H4 (cell line): ENCODE measurements at regions not wholly inside any gene's neighbourhood (a gene's known extent, or its start where the extent isn't known, plus 50 kb on each side); places are given as distances from the start of the nearest gene placed in this dataset.

Experiments
- DNase-seq: peaks from one replicate; pipeline ENCODE4 v3.0.0-alpha.2; 2015; ENCODE audit warnings: low spot score

GRCh38 chr20:17108896-17109295 lies 117.9 kb upstream of the PCSK2 start:
- no peak for DNase-seq

DNA sequence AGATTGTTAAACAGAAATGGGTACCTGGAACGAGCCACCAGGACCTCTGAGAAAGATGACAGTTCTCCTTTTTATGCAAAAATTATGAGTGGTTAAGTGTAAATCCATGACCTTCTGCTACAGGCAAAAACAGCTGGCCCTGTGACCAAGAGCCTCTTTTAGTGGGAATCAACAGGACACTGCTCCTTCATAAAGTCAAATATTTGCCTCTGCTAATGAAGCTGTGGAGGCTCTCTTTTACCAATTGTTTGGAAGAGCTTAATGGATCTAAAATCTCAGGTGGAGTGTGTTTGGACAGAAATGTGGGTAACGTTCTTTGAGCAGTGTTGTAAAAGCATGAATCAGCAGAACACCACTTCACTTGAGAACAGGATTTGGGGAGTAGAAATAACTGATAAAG lies 117.5 kb upstream of the PCSK2 start:
- DNase-seq, result no peak

- no peak for DNase-seq
Measured at GRCh38 chr20:17128206-17128605, 98.6 kb upstream of the PCSK2 start.

GRCh38 chr20:17129089-17129488 lies 97.8 kb upstream of the PCSK2 start:
- no peak for DNase-seq

DNA sequence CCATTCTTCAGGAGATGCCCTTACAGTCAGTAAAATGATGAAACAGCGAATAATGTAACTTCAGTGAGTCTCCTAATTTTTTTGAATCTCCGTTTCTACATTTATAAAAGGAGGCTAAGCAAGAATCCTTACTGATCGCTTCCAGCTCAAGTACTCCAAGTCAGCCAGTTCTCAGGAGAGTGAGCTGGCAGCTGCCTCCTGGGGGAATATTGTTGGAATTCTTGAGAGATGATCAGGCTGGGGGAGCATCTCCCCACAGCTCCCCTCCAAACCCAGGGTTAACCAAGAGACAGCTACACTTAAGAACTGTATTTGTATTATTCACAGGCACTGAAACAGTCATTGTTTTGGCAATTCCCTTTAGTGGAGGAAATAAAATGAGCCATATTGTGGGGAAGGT lies 89.1 kb upstream of the PCSK2 start:
- no peak for DNase-seq

- no peak for DNase-seq
Measured at GRCh38 chr20:17138237-17138636, 88.6 kb upstream of the PCSK2 start.

DNA sequence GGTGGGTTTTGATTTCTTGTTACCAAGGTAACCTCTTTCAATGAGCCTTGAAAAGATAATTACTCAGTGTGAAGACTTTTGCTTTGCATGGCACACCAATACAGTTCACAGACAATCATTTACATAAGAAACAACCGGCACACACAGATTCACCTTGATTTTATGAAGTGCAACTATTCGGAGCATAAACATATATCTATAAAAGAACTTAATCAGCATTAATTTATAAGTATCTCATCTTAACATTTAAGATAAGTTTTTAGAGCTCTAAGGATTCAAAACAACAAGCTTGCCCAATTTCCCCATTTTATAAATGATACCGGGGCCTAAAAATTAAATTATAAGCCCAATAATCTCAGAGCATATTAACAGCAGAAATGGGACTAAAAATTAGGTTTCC lies 85.9 kb upstream of the PCSK2 start:
- DNase-seq, result no peak

DNA sequence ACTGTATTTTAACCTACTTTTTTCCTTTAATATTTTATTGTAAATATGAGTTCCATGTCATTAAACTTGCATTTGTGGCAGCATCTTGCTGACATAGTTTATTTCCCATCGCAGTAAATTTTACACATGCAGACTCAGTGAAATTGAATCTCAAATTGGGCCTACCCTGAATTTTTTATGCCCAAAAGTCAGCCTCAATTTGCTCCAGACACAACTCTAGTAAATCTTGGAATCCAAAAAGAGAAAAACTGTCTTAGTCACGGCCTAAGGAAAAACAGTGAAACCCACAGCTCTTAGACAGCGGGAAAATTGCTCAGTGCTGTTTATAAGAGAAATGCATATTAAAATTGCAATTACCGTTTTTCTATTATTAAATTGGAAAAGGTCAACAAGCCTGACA lies 85.3 kb upstream of the PCSK2 start:
- DNase-seq, result no peak

- DNase-seq, result no peak
Measured at GRCh38 chr20:17142666-17143065, 84.2 kb upstream of the PCSK2 start.

GRCh38 chr20:17150858-17151257 lies 76.0 kb upstream of the PCSK2 start:
- no peak for DNase-seq

DNA sequence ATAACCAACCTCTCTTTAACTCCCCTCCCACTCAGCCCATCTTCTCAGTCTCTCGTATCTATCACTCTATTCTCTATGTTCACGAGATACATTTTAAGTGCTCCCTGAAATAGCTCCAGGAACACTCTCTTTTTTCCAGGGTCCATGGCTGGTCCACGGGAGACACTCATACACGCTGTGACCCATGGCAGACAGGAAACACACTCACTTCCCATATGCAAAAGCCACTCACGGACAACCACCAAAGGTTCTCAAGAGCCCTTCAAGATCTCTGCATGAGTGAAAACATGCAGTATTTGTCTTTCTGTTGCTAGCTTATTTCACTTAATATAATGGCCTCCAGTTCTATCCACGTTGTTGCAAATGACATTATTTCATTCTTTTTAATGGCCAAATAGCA lies 71.4 kb upstream of the PCSK2 start:
- no peak for DNase-seq

DNA sequence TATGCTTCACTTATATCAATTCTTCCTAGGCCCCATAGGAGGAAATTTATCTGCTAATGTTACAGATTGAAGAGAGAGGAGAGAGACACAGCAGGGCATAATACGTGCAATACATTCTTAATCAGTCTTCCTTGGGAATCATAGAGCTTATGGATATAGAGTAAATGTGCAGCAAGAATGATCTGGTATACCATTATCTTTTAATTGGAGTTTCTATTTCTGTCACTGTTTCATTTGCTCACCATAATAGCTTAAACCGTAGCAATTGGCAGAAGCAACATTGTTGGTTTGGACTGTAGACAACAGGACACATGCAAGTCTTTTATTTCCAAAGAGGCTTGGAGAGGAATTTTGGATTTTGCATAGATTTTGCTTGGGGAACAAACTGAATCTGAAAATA lies 68.1 kb upstream of the PCSK2 start:
- DNase-seq, result no peak

DNA sequence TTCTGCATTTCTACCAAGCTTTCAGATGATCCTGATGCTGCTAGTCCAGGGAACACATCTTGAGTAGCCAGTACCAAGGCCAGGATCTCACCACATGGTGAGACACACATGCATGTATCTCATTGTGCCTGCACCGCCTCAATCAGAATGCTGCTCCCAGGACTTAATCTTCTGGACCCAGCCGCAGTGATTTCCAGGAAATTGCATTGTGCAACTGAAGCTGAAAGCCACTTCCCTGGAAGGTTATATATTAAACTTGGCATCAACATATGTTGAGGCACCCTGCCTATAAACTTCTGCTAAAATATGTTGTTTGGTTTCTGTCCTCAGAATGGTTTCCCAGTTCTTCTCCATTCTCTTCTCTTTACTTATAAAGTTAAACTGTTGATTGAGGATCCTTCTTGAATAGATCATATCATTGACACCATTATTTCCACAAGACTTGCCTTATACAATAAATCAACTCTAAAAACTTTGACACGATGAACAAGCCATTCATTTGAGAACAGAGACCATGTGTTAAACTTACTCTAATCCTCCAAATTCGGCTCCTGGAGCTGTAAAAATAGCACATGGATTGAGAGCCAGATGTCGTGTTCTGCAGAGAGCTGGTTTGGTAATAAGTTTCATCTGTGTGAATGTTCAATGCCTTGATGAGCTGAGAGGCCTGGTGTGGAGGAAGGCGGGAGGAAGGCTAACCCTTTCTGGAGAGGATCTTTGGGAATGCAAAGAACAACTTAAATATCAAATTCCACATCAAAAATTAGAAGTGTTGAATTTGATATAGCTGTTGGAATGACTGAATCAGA lies 65.0 kb upstream of the PCSK2 start:
- no peak for DNase-seq

DNA sequence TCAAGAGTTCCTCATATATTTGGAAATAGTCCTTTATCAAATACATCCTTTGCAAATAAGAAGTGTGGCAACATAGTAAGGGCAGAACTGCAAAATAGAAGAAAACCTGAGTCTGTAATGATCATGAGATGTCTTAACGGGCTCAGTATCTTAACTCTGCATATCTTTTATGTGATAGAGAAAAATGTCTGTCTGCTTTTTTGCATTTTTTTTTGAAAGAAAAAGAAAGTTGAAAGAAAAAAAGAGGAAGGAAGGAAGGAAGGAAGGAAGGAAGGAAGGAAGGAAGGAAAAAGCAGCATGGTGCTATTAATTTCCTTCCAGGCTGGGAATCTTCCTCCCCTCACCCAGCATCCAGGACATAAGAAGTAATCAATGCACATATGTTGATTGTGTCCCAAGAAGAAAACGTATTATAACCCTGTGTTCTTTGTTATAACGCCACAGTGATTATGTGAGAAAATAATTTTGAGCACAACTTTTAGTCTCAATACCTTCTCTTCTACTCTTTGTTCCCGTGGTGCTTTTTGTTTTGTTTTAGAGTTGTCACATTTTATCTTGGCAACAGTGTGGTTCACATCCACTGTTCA lies 58.7 kb upstream of the PCSK2 start:
- no peak for DNase-seq

- DNase-seq, result no peak
Measured at GRCh38 chr20:17169585-17170136, 57.2 kb upstream of the PCSK2 start.

DNA sequence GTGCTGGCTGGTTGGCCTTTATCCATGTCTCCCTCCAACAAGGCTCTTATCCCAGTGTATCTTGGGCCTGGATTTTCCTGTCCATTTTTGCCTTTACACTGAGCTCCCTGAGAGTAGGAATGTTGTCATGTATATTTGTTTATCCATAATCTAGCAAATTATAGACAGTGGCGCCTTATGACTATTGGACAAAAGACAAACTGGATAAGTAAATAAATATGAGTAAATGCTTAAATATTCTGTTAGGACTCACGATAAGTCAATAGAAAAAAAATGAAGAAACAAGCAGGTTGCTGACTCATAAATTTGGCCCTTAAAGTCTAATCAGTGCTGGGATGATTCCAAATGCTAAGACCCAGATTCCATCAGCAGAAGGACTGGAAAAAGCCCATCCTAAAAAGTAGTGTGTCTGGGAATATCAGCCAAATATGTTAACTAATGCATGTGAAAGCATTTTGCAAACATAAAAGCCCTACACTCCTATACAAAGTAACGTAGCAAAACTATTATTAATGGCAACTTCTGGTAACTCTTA lies 55.0 kb upstream of the PCSK2 start:
- DNase-seq, result no peak

DNA sequence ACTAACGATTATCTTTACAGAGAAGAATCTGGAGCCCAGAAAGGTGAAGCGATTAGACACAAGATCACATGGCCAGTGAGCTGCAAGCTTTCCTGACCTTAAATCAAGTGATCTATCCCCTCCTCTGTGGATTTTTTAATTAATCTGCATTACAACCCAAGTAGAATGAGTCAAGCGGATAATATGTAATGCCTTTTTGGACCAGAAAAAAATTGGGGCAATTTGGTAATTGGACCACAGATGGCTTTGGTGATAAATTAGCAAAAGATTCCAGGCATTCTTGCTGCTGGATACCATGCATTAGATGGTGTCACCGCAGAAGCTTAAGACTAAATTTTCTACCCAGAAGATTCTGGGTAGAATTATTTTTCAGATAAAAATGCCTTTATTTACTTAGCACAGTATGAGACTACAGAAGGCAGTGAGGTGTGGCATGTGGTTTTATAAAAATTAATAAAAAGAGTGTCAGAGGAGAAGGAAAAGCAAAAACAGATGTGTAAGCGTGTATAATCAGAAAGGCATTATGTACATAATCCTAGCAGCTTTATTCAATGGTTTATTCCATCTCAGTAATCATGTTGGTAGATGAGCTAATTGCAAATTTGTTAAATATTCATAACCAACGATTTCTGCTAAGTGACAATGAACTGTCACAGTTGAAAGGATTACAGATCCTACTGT lies 53.9 kb upstream of the PCSK2 start:
- no peak for DNase-seq
